DMS79 (cell line): ENCODE measurements at regions not wholly inside any gene's neighbourhood (a gene's known extent, or its start where the extent isn't known, plus 50 kb on each side); places are given as distances from the start of the nearest gene placed in this dataset.

Experiments used
- DNase-seq: peaks from one replicate; lab custom pipeline; 2025; lab: John Stamatoyannopoulos, UW

DNA sequence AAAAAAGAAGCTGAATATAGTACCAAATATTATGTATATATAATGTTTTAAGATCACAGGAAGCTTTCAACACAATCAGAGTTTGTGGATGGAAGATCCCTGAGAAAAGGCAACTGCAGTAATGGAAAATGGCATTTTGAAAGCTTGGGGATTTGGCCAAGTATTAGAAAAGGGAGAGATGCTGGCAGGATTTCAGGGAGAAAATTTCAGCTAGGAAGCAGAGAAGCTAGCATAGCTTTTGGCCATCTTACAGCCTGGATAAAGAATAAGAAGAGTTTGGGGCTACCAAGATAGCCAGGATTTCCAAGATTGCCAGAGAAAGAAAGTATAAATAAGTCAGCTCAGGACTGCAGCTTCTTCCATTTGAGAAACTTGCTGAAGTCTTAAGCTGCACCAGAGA lies 440.8 kb upstream of the LUZP2 start:
- DNase-seq, result no peak

GRCh38 chr11:24060125-24060524 lies 436.7 kb upstream of the LUZP2 start:
- no peak for DNase-seq

- no peak for DNase-seq
These were observed 432.4 kb upstream of the LUZP2 start for GRCh38 chr11:24064309-24064903.

- DNase-seq, result no peak
These were observed 428.7 kb upstream of the LUZP2 start for GRCh38 chr11:24068197-24068596.

- no peak for DNase-seq
These were observed 426.4 kb upstream of the LUZP2 start for GRCh38 chr11:24070435-24070834.

GRCh38 chr11:24078018-24078417 lies 418.8 kb upstream of the LUZP2 start:
- no peak for DNase-seq

DNA sequence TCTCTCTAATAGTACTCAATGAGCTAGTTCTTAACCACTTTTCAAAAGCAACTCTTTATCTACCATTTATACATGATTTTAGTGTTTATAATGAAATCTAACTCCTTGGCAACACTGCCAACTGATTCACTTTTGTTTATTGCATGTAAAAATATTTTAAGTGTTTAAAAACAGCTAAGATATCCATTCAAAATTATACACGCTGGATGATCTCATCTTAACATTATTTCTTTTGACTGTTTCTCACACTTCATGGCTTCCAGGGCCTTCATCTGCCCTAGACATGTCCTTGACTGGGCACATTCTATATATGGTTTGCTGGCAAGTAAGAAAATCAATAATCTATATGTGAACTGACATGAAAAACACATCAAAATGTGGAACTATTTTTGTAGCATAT lies 414.6 kb upstream of the LUZP2 start:
- no peak for DNase-seq

GRCh38 chr11:24082860-24083259 lies 414.0 kb upstream of the LUZP2 start:
- DNase-seq, result no peak

- DNase-seq, result no peak
These were observed 411.9 kb upstream of the LUZP2 start for GRCh38 chr11:24084956-24085355.

DNA sequence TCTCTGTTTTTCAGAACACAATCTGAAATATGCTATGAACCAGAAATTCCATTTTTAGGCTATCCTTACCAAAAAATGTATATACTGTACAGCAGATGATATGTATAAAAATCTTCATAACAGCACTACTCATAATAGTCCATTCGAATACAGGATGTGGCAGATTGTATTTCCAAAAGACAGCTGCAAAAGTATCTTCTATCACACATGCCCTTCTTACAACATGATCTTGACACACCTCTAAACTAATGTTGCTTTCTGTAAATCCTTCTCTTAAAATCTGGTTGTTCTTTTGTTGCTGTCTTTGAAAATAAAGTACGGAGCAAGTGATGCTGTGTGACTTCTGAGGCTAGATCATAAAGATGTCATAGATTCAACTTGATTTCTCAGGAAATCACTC lies 409.9 kb upstream of the LUZP2 start:
- no peak for DNase-seq

DNA sequence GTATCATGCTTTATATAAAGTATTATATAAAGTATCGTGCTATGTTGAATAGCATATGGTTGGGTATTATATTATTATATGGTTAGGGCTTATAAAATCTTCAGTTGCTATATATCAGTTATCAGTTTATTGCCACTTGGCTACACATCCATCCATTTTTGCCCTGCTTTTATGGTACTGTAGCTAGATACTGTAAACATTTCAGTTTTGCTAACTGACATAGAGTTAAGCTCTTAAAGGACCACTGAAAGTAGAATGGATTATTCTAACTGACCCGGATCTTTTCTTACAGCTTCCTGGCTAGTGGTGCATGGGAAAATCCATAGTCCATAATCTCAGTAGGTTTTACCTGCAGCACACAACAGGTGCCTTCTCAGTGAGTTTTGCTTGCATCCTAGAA lies 405.3 kb upstream of the LUZP2 start:
- DNase-seq, result no peak

- no peak for DNase-seq
These were observed 403.5 kb upstream of the LUZP2 start for GRCh38 chr11:24093375-24093774.

DNA sequence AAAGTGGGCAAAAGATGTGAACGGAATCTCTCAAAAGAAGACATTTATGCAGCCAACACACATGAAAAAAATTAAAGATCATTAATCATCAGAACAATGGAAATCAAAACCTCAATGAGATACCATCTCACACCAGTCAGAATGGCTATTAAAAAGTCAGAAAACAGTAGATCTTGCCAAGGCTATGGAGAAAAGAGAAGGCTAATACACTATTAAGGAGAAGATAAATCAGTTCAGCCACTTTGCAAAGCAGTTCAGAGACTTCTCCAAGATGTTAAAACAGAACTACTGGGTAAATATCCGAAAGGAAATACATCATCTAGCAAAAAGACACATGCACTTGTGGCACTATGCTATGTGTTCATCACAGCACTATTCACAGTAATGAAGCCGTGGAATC lies 388.2 kb upstream of the LUZP2 start:
- DNase-seq, result no peak

DNA sequence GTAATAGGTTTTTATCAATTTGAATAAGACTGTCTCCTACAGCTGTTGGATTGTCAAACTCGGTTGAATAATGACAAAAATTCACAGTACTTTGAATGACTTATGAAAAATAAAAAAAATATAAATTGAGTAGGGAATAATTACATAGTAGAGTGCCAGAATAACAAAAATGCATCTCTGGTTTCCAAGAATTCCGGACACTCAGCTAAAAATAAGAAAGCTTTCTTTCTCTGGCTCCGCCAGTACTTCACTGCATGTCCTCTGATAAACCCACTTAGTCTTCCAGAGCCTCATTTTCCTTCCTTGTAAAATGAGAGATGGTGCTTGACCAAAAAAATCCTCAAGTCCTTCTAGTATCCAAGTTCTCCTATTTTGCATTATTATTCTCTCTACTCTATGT lies 374.6 kb upstream of the LUZP2 start:
- DNase-seq, result no peak

GRCh38 chr11:24124876-24125275 lies 372.0 kb upstream of the LUZP2 start:
- DNase-seq, result no peak

GRCh38 chr11:24131698-24132097 lies 365.2 kb upstream of the LUZP2 start:
- no peak for DNase-seq

DNA sequence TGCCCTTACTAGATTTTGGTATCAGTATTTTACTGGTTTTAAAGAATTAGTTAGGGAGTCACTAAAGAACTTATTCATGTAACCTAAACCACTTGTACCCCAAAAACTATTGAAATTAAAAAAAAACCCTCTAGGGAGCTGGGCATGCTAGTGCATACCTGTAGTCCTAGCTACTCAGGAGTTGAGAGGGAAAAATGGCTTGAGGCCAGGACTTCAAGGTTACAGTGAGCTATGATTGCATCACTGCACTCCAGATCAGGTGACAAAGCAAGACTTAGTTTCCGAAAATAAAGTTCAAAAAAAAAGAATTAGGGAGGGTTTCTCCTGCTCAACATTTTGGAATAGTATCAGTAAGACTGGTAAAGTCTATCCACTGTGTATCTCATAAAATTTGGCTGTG lies 364.4 kb upstream of the LUZP2 start:
- DNase-seq, result no peak

- DNase-seq, result no peak
These were observed 361.8 kb upstream of the LUZP2 start for GRCh38 chr11:24134879-24135589.

- DNase-seq, result no peak
These were observed 354.8 kb upstream of the LUZP2 start for GRCh38 chr11:24142062-24142461.

- no peak for DNase-seq
These were observed 351.4 kb upstream of the LUZP2 start for GRCh38 chr11:24145411-24145810.

DNA sequence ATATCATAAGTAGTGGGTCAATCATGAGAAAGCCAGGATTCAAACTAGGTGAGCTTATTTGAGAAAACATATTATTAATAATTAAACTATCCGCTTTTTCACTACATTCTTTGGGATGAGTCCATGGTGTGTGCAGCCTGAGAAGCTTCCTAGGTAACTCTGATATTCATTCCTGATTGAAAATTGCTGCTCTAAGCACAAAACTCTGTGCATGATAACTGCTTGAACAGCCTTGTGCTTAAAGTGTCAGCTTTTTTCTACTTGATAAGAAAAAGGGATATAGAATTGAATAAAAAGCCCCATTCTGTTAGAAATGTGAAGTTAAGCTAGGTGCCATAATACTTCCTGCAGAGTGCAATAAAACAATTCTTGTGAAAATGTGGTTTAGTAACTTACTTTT lies 343.5 kb upstream of the LUZP2 start:
- no peak for DNase-seq

- DNase-seq, result no peak
These were observed 341.1 kb upstream of the LUZP2 start for GRCh38 chr11:24155792-24156191.

GRCh38 chr11:24157316-24157715 lies 339.5 kb upstream of the LUZP2 start:
- peak; percentile 16 for DNase-seq

- no peak for DNase-seq
These were observed 335.3 kb upstream of the LUZP2 start for GRCh38 chr11:24161587-24161986.
